ENCODE measurements at regions not wholly inside any gene's neighbourhood (a gene's known extent, or its start where the extent isn't known, plus 50 kb on each side); places are given as distances from the start of the nearest gene placed in this dataset.
A peak's percentile ranks its signal among the peaks of the same experiment; 100 is the strongest.

- Mint-ChIP-seq H3K4me3 (ENCODE audit: unreplicated experiment) (no peak overlapping the region), H3K4me1 (ENCODE audit: unreplicated experiment) (peaks cover 54% of the 10 kb centered on the region), H3K27ac (ENCODE audit: unreplicated experiment) (peak overlapping the region; percentile 34), H3K36me3 (ENCODE audit: unreplicated experiment) (peaks cover 6% of the 10 kb centered on the region), H3K9me3 (ENCODE audit: unreplicated experiment) (no peaks in the 10 kb centered on the region), H3K27me3 (ENCODE audit: unreplicated experiment) (no peaks in the 10 kb centered on the region)
- TF ChIP-seq, protein P1, sequence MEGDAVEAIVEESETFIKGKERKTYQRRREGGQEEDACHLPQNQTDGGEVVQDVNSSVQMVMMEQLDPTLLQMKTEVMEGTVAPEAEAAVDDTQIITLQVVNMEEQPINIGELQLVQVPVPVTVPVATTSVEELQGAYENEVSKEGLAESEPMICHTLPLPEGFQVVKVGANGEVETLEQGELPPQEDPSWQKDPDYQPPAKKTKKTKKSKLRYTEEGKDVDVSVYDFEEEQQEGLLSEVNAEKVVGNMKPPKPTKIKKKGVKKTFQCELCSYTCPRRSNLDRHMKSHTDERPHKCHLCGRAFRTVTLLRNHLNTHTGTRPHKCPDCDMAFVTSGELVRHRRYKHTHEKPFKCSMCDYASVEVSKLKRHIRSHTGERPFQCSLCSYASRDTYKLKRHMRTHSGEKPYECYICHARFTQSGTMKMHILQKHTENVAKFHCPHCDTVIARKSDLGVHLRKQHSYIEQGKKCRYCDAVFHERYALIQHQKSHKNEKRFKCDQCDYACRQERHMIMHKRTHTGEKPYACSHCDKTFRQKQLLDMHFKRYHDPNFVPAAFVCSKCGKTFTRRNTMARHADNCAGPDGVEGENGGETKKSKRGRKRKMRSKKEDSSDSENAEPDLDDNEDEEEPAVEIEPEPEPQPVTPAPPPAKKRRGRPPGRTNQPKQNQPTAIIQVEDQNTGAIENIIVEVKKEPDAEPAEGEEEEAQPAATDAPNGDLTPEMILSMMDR (IDR thresholded peaks at IDR 0.05) = no peak
- DNase-seq (ENCODE audit: extremely low spot score, unreplicated experiment) = no peak
These were observed 274.1 kb downstream of the SEC14L1 start for GRCh38 chr17:77414811-77415400.

DNA sequence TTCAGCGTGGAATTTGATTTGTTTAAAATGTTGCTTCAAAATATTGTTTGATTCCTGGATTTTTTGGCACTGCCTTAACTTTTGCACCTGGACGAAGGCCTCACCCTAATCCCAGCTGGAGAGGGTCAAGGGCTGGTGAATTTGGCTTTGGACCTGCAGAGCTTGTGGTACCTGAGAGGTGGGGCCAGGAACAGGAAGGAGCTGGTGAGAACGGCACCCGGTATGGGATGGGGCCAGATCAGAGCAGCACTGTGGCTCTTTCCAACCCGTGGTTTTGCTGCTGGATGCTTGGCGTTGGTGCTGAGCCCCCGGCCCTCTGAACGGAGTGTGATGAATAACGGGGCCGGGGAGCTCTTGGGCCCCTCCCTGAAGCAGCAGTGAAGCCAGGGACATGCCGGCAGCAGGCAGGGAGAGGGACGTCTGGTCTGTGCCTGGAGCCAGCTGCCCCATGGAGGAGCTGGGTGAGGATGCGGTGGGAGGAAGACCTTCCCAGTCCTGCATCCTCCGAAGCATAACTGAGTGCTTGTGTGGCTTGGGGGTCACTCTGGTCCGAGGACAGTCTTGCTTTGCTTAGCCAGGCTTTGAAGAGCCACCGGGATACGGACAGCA, 275.4 kb downstream of the SEC14L1 start:
- H3K27me3 Mint-ChIP-seq (ENCODE audit: unreplicated experiment) = no peaks in the 10 kb centered on the region

GRCh38 chr17:77417575-77417974, 276.8 kb downstream of the SEC14L1 start:
- no peaks in the 10 kb centered on the region for H3K9me3 Mint-ChIP-seq (ENCODE audit: unreplicated experiment)
- no peak for DNase-seq (ENCODE audit: extremely low spot score, unreplicated experiment)
- no peak overlapping the region for H3K27ac Mint-ChIP-seq (ENCODE audit: unreplicated experiment)
- peaks cover 55% of the 10 kb centered on the region for H3K4me1 Mint-ChIP-seq (ENCODE audit: unreplicated experiment)
- no peaks in the 10 kb centered on the region for H3K27me3 Mint-ChIP-seq (ENCODE audit: unreplicated experiment)
- H3K4me3 Mint-ChIP-seq (ENCODE audit: unreplicated experiment) = no peak overlapping the region
- H3K36me3 Mint-ChIP-seq (ENCODE audit: unreplicated experiment) = peaks cover 3% of the 10 kb centered on the region
- TF ChIP-seq, protein P1 (IDR thresholded peaks at IDR 0.05) = no peak

More for the DNA sequence above, 275.4 kb downstream of the SEC14L1 start:
- no peak for DNase-seq (ENCODE audit: extremely low spot score, unreplicated experiment)
- Mint-ChIP-seq H3K36me3 (ENCODE audit: unreplicated experiment) (peaks cover 6% of the 10 kb centered on the region), H3K27ac (ENCODE audit: unreplicated experiment) (peak overlapping the region; percentile 5), H3K9me3 (ENCODE audit: unreplicated experiment) (no peaks in the 10 kb centered on the region), H3K4me3 (ENCODE audit: unreplicated experiment) (no peak overlapping the region), H3K4me1 (ENCODE audit: unreplicated experiment) (peaks cover 54% of the 10 kb centered on the region)
- TF ChIP-seq, protein P1 (IDR thresholded peaks at IDR 0.05) = no peak

DNA sequence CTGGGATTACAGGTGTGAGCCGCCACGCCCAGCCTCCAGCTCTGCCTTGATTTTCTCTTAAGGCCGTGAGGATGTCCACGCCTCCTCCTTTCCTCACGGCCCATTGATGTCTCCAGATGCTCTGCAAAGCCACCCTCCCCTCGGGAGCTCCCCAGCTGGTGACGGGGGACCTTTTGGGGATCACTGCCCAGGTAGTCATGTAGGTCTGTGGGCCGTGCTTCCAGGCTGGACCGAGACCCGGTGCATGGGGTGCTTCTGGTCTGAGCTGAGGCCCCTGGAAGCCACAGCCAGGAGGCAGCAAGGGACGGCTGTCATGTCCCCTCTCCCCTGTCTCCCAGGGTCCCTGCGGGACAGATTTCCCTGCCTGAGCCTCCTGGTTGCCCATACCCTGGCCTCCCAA, 277.8 kb downstream of the SEC14L1 start:
- H3K4me1 Mint-ChIP-seq (ENCODE audit: unreplicated experiment) = peaks cover 55% of the 10 kb centered on the region

GRCh38 chr17:77419095-77419494, 278.3 kb downstream of the SEC14L1 start:
- TF ChIP-seq, protein P1 (IDR thresholded peaks at IDR 0.05) = no peak
- H3K4me3 Mint-ChIP-seq (ENCODE audit: unreplicated experiment) = no peak overlapping the region
- no peak for DNase-seq (ENCODE audit: extremely low spot score, unreplicated experiment)
- no peaks in the 10 kb centered on the region for H3K36me3 Mint-ChIP-seq (ENCODE audit: unreplicated experiment)
- no peak overlapping the region for H3K27ac Mint-ChIP-seq (ENCODE audit: unreplicated experiment)
- H3K4me1 Mint-ChIP-seq (ENCODE audit: unreplicated experiment) = peaks cover 58% of the 10 kb centered on the region
- no peaks in the 10 kb centered on the region for H3K9me3 Mint-ChIP-seq (ENCODE audit: unreplicated experiment)
- H3K27me3 Mint-ChIP-seq (ENCODE audit: unreplicated experiment) = no peaks in the 10 kb centered on the region

More for the DNA sequence above, 277.8 kb downstream of the SEC14L1 start:
- no peak for DNase-seq (ENCODE audit: extremely low spot score, unreplicated experiment)
- no peaks in the 10 kb centered on the region for H3K36me3 Mint-ChIP-seq (ENCODE audit: unreplicated experiment)
- H3K27me3 Mint-ChIP-seq (ENCODE audit: unreplicated experiment) = no peaks in the 10 kb centered on the region
- TF ChIP-seq, protein P1 (IDR thresholded peaks at IDR 0.05) = no peak
- H3K4me3 Mint-ChIP-seq (ENCODE audit: unreplicated experiment) = no peak overlapping the region
- no peak overlapping the region for H3K27ac Mint-ChIP-seq (ENCODE audit: unreplicated experiment)
- no peaks in the 10 kb centered on the region for H3K9me3 Mint-ChIP-seq (ENCODE audit: unreplicated experiment)

All from osteocyte (in vitro differentiated cells).